ENCODE measurements at regions not wholly inside any gene's neighbourhood (a gene's known extent, or its start where the extent isn't known, plus 50 kb on each side); places are given as distances from the start of the nearest gene placed in this dataset.

GRCh38 chr4:158991534-158992155 is 111.2 kb upstream of the RAPGEF2 start:
- no peak overlapping the region for H3K9ac ChIP-seq (replicated peaks; ENCODE audit: extremely low read depth, insufficient read depth, low read length)
- H4K20me1 ChIP-seq (replicated peaks; ENCODE audit: control insufficient read depth, extremely low read depth, insufficient read depth, low read length): no peaks in the 10 kb centered on the region
- no TSS peak for BruUV-seq (replicated peaks)
- H3K9me3 ChIP-seq (replicated peaks; ENCODE audit: control insufficient read depth, insufficient read depth, low read length): no peaks in the 10 kb centered on the region
- H3K4me3 ChIP-seq (replicated peaks in 1 of 3; ENCODE audit: insufficient read depth in 1 of 3, low read depth in 1 of 3, low read length in 3 of 3): no peak overlapping the region
- CTCF ChIA-PET: interaction anchor here (1.5 kb wide), 1 partner anchor 12 kb away, joined by 3 read pairs; no protein-coding TSS in a partner anchor
- H3K36me3 ChIP-seq (ENCODE audit: control insufficient read depth in 2 of 2, extremely low read depth in 1 of 2, insufficient read depth in 2 of 2, low read length in 2 of 2): no peaks in the 10 kb centered on the region
- H3K27me3 ChIP-seq (ENCODE audit: control insufficient read depth in 2 of 2, insufficient read depth in 2 of 2, low read length in 2 of 2): no peaks in the 10 kb centered on the region
- intact Hi-C loops (cut with micrococcal nuclease) (no loop called here), dilution Hi-C loops (cut with MboI; ENCODE audit: extremely low pct_ligation_motif_present, low sequenced_read_pairs) (no loop called here)
- POLR2A ChIA-PET: no interaction called here
- no peak for TF ChIP-seq MYC (IDR thresholded peaks at IDR 0.05; ENCODE audit: low read depth, low read length)
- TF ChIP-seq CTCF (IDR thresholded peaks at IDR 0.05; ENCODE audit: extremely low read depth in 1 of 2, insufficient read depth in 1 of 2, low read depth in 1 of 2, low read length in 2 of 2): no peak
- TF ChIP-seq JUN (IDR thresholded peaks at IDR 0.05; ENCODE audit: borderline replicate concordance, insufficient read depth, insufficient read length, low read depth): no peak
- TF ChIP-seq GATA2 (IDR thresholded peaks at IDR 0.05; ENCODE audit: insufficient read depth, insufficient read length, low read depth, low read length): no peak
- TF ChIP-seq POLR2A (IDR thresholded peaks at IDR 0.05; ENCODE audit: low read depth, low read length): no peak
- no peak for TF ChIP-seq POLR2AphosphoS5 (IDR thresholded peaks at IDR 0.05; ENCODE audit: insufficient read depth, low read depth, low read length)
- TF ChIP-seq FOS (IDR thresholded peaks at IDR 0.05; ENCODE audit: borderline replicate concordance, insufficient read depth, low read length): no peak
- TF ChIP-seq MAX (IDR thresholded peaks at IDR 0.05; ENCODE audit: insufficient read depth, insufficient read length): no peak
- TF ChIP-seq EZH2 (IDR thresholded peaks at IDR 0.05; ENCODE audit: borderline replicate concordance, low read depth, low read length, severe bottlenecking): no peak
- H3K79me2 ChIP-seq (ENCODE audit: control insufficient read depth, insufficient read depth, low read length): no peaks in the 10 kb centered on the region
- no peak overlapping the region for H2AFZ ChIP-seq (ENCODE audit: low read depth, low read length)
- no peak overlapping the region for H3K27ac ChIP-seq (ENCODE audit: insufficient read depth, low read depth, low read length)
- peaks cover 6% of the 10 kb centered on the region for H3K4me1 ChIP-seq (ENCODE audit: control insufficient read depth, extremely low read depth, insufficient read depth, low read length)
- FAIRE-seq: no peak
- no peak overlapping the region for H3K4me2 ChIP-seq (ENCODE audit: insufficient read depth, low read length)
- no peak for DNase-seq (ENCODE audit: low read depth, low spot score)
- H3K9me1 ChIP-seq (replicated peaks; ENCODE audit: control insufficient read depth, extremely low read depth, insufficient read depth, low read length): no peaks in the 10 kb centered on the region
